HEK293T (cell line): ENCODE measurements at regions not wholly inside any gene's neighbourhood (a gene's known extent, or its start where the extent isn't known, plus 50 kb on each side); places are given as distances from the start of the nearest gene placed in this dataset.

Experiments used
- CTCF ChIA-PET: fragments of 350-600 bp; formaldehyde crosslinking; extraction: SDS; loops from one replicate; lab custom pipeline; 2021; ENCODE audit warnings: antibody characterized with exemption, inconsistent platforms; lab: Yijun Ruan, JAX
- POLR2A ChIA-PET: fragments of 350-600 bp; formaldehyde crosslinking; extraction: SDS; loops from one replicate; lab custom pipeline; 2020; ENCODE audit warnings: antibody characterized with exemption, inconsistent platforms; lab: Yijun Ruan, JAX
- DNase-seq: peaks from one replicate; pipeline ENCODE4 v3.0.0; 2012; ENCODE audit warnings: mixed read lengths; ENCODE audit errors: extremely low spot score
- ARNT ChIP-seq: fragments of 450-650 bp; IDR thresholded peaks from 2 replicates; pipeline ENCODE4 v1.6.1; 2017; ENCODE audit warnings: mild to moderate bottlenecking
- BHLHE40 ChIP-seq: fragments of 450-650 bp; IDR thresholded peaks from 2 replicates; pipeline ENCODE4 v1.6.1; 2016; ENCODE audit warnings: mild to moderate bottlenecking, moderate library complexity, borderline replicate concordance
- CTBP1 ChIP-seq: fragments of 450-650 bp; IDR thresholded peaks from 2 replicates; pipeline ENCODE4 v1.6.1; 2016; ENCODE audit warnings: borderline replicate concordance
- ELF4 ChIP-seq: fragments of 450-650 bp; IDR thresholded peaks from 2 replicates; pipeline ENCODE4 v1.6.1; 2017; ENCODE audit warnings: antibody characterized with exemption
- FOXA1 ChIP-seq: fragments of 450-650 bp; IDR thresholded peaks from 2 replicates; pipeline ENCODE4 v1.6.1; 2016; ENCODE audit warnings: mild to moderate bottlenecking
- FOXK2 ChIP-seq: fragments of 450-650 bp; IDR thresholded peaks from 2 replicates; pipeline ENCODE4 v1.6.1; 2016; ENCODE audit warnings: mild to moderate bottlenecking
- FOXM1 ChIP-seq: fragments of 450-650 bp; IDR thresholded peaks from 2 replicates; pipeline ENCODE4 v1.6.1; 2017; ENCODE audit warnings: mild to moderate bottlenecking, borderline replicate concordance
- HDGF ChIP-seq: fragments of 450-650 bp; IDR thresholded peaks from 2 replicates; pipeline ENCODE4 v1.6.1; 2017; ENCODE audit warnings: antibody characterized with exemption, borderline replicate concordance
- L3MBTL2 ChIP-seq: fragments of 450-650 bp; conservative IDR thresholded peaks from 2 replicates; pipeline ENCODE4 v1.6.1; 2016; ENCODE audit warnings: mild to moderate bottlenecking
- LEF1 ChIP-seq: fragments of 450-650 bp; IDR thresholded peaks from 2 replicates; pipeline ENCODE4 v1.6.1; 2017; ENCODE audit warnings: mild to moderate bottlenecking, borderline replicate concordance
- NFRKB ChIP-seq: fragments of 450-650 bp; IDR thresholded peaks from 2 replicates; pipeline ENCODE4 v1.6.1; 2016; ENCODE audit warnings: mild to moderate bottlenecking, moderate library complexity
- PKNOX1 ChIP-seq: fragments of 450-650 bp; IDR thresholded peaks from 2 replicates; pipeline ENCODE4 v1.6.1; 2016
- SP1 ChIP-seq: fragments of 450-650 bp; IDR thresholded peaks from 2 replicates; pipeline ENCODE4 v1.6.1; 2017
- SUZ12 ChIP-seq: fragments of 450-650 bp; IDR thresholded peaks from 2 replicates; pipeline ENCODE4 v1.6.1; 2016; ENCODE audit warnings: mild to moderate bottlenecking
- TARDBP ChIP-seq: fragments of 450-650 bp; IDR thresholded peaks from 2 replicates; pipeline ENCODE4 v1.6.1; 2016
- ZNF384 ChIP-seq: fragments of 450-650 bp; IDR thresholded peaks from 2 replicates; pipeline ENCODE4 v1.6.1; 2016

DNA sequence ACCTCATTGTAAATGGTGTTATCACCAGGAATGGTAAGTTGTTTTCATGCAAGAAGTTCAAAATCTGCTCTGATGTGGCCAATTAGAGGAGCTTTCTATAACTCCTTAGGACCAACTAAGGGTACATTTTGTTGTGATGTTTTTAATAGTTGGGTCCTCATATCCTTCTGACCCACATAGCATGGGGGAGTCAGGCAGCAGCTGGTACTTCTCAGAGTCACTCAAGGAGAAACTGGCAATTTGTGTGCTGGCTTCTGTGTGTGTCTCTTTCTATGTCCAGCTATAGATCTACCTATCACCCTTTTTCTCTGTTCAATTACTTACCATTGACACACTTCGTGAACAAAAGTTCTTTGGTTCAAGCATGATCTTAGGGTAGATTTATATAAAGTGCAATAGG is 194.3 kb upstream of the TENM3 start:
- DNase-seq: no peak
- CTCF ChIA-PET: no interaction called here
- POLR2A ChIA-PET: no interaction called here
- TF ChIP-seq ELF4 (no peak), HDGF (no peak), NFRKB (no peak), FOXM1 (no peak), SUZ12 (no peak), L3MBTL2 (no peak), PKNOX1 (no peak), ARNT (no peak), SP1 (no peak), LEF1 (no peak), BHLHE40 (no peak), ZNF384 (no peak), TARDBP (no peak), FOXA1 (no peak), CTBP1 (no peak), FOXK2 (no peak)

DNA sequence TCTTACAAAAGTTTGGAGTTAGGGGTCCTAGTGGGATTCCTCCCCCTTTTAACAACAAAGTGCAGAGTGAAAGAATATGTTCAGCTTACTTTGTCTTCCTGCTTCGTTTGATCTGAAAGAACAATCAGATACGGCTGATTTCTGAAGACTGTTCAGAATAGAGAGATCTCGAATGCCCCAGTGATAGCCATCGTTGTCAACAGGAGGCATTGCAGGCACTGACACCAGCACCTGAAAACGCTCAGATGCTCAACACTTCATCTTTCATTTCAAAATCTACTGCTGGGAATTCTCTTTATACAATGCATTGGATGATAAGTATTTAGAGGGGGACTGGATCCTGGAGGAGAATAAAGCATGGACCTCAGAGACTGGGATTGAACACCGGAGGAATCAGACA is 186.3 kb upstream of the TENM3 start:
- POLR2A ChIA-PET: no interaction called here
- no peak for TF ChIP-seq SP1
- TF ChIP-seq L3MBTL2: no peak
- no peak for TF ChIP-seq ELF4
- no peak for TF ChIP-seq FOXM1
- no peak for TF ChIP-seq ZNF384
- TF ChIP-seq FOXA1: no peak
- TF ChIP-seq CTBP1: no peak
- TF ChIP-seq SUZ12: no peak
- no peak for TF ChIP-seq LEF1
- TF ChIP-seq BHLHE40: no peak
- CTCF ChIA-PET: no interaction called here
- no peak for DNase-seq

DNA sequence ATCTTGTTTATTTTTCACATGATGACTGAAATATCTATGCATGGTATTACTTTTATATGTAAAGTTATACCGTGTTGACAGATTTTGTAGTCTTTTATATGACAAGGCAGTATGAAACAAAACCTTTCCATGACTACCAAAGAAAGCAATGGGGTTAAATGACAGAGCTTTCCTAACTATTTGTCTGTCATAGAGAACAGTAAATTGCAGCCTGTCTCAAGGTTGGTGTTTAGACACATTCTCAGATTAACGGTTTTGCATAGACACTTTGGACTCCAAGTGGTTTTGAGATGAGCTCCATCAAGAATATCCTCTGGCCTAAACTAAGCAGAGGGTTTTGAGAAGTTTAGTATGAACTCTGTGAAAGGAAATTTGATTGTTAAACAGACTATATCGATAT is 180.7 kb upstream of the TENM3 start:
- CTCF ChIA-PET: interaction anchor here (1.1 kb wide), 1 partner anchor 104 kb away, joined by 3 read pairs; no protein-coding TSS in a partner anchor
- no peak for TF ChIP-seq NFRKB
- no peak for TF ChIP-seq HDGF
- TF ChIP-seq FOXA1: no peak
- TF ChIP-seq CTBP1: no peak
- no peak for TF ChIP-seq SP1
- DNase-seq: no peak
- POLR2A ChIA-PET: no interaction called here

GRCh38 chr4:182062936-182063335 is 180.3 kb upstream of the TENM3 start:
- CTCF ChIA-PET: interaction anchor here (1.1 kb wide), 1 partner anchor 104 kb away, joined by 3 read pairs; no protein-coding TSS in a partner anchor
- POLR2A ChIA-PET: no interaction called here
- no peak for DNase-seq
- TF ChIP-seq ZNF384 (no peak), SP1 (no peak), CTBP1 (no peak), SUZ12 (no peak), NFRKB (no peak), FOXA1 (no peak), FOXK2 (no peak), HDGF (no peak), FOXM1 (no peak), BHLHE40 (no peak), TARDBP (no peak), LEF1 (no peak), ELF4 (no peak), ARNT (no peak), L3MBTL2 (no peak), PKNOX1 (no peak)

DNA sequence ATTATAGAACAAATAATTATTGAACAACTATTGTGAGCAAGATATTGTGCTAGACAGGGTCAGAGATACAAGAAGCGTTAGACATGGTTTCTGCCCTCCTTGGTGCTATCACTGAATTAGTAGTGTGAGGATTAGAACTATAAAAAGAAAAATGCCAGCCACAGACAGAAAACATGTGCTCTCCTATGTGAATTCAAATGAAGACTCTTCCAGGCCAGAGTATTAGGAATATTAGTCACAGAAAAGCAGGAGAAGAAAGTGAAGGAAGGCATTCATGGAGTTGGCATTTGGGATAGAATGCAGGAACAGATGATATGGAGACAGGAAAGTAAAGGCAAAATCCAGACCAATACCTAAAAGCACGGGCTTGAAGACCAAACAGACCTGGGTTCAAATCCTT is 179.6 kb upstream of the TENM3 start:
- ChIA-PET POLR2A (no interaction called here), CTCF (no interaction called here)
- TF ChIP-seq FOXA1: no peak
- no peak for TF ChIP-seq PKNOX1
- TF ChIP-seq TARDBP: no peak
- no peak for TF ChIP-seq LEF1
- TF ChIP-seq L3MBTL2: no peak
- no peak for TF ChIP-seq ZNF384
- TF ChIP-seq HDGF: no peak
- TF ChIP-seq FOXK2: no peak
- TF ChIP-seq ARNT: no peak
- no peak for TF ChIP-seq ELF4
- no peak for TF ChIP-seq CTBP1
- TF ChIP-seq BHLHE40: no peak
- no peak for TF ChIP-seq FOXM1
- no peak for TF ChIP-seq SP1
- no peak for TF ChIP-seq SUZ12
- TF ChIP-seq NFRKB: no peak
- DNase-seq: no peak

GRCh38 chr4:182065255-182065654 is 177.9 kb upstream of the TENM3 start:
- DNase-seq: no peak
- ChIA-PET CTCF (no interaction called here), POLR2A (no interaction called here)
- TF ChIP-seq ZNF384 (no peak), FOXK2 (no peak), HDGF (no peak), CTBP1 (no peak), NFRKB (no peak), ARNT (no peak), LEF1 (no peak), PKNOX1 (no peak), BHLHE40 (no peak), ELF4 (no peak), TARDBP (no peak), L3MBTL2 (no peak), FOXM1 (no peak), FOXA1 (no peak), SUZ12 (no peak), SP1 (no peak)
